ENCODE measurements at regions not wholly inside any gene's neighbourhood (a gene's known extent, or its start where the extent isn't known, plus 50 kb on each side); places are given as distances from the start of the nearest gene placed in this dataset.

- TF ChIP-seq POLR2A (IDR thresholded peaks at IDR 0.05) (no peak), POLR2AphosphoS5 (IDR thresholded peaks at IDR 0.05) (no peak), CTCF (IDR thresholded peaks at IDR 0.05) (no peak)
Measured at GRCh38 chr9:109557481-109557880, 59.4 kb upstream of the PTPN3 start.
